GM23338 (cell line): ENCODE measurements at regions not wholly inside any gene's neighbourhood (a gene's known extent, or its start where the extent isn't known, plus 50 kb on each side); places are given as distances from the start of the nearest gene placed in this dataset.

ENCODE experiments used
- EZH2 ChIP-seq: fragments of 200-600 bp; sonication (generic); IDR thresholded peaks from one replicate; pipeline ENCODE4 v1.8.0; 2017; ENCODE audit warnings: antibody characterized with exemption, mild to moderate bottlenecking, low read depth; ENCODE audit not compliant: unreplicated experiment
- TF ChIP-seq, protein P1 (sequence below), 2 experiments: fragments of 200-600 bp in 1 of 2; sonication (generic) in 1 of 2; conservative IDR thresholded peaks; 2 replicates each; pipeline versions ENCODE4 v1.5.1 to v1.6.1; 2016 to 2017; ENCODE audit warnings: antibody characterized with exemption in 2 of 2, low read depth in 2 of 2, mild to moderate bottlenecking in 2 of 2, moderate library complexity in 1 of 2

DNA sequence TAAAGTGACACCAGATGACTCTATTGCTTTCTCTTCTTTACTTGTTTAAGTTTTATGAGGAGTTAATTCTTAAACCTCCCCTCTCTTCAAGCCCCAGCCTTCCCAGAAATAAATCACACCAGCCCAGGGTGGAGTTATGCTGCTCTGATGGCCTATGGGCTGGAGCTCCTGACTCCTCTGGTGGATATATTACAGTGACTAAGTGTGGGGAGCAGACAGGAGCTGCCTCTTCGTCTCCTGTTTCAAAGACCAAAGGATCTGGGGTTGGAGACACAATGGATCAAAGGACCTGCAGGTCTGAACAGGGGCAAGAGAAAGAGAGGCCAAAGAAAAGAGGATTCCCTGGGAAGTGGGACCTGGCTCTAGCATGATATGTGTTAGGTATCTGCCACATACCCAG is 312.0 kb upstream of the MSX2 start:
- TF ChIP-seq, protein P1, sequence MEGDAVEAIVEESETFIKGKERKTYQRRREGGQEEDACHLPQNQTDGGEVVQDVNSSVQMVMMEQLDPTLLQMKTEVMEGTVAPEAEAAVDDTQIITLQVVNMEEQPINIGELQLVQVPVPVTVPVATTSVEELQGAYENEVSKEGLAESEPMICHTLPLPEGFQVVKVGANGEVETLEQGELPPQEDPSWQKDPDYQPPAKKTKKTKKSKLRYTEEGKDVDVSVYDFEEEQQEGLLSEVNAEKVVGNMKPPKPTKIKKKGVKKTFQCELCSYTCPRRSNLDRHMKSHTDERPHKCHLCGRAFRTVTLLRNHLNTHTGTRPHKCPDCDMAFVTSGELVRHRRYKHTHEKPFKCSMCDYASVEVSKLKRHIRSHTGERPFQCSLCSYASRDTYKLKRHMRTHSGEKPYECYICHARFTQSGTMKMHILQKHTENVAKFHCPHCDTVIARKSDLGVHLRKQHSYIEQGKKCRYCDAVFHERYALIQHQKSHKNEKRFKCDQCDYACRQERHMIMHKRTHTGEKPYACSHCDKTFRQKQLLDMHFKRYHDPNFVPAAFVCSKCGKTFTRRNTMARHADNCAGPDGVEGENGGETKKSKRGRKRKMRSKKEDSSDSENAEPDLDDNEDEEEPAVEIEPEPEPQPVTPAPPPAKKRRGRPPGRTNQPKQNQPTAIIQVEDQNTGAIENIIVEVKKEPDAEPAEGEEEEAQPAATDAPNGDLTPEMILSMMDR (conservative IDR thresholded peaks at IDR 0.05; ENCODE audit: low read depth in 2 of 2): no peak
- TF ChIP-seq EZH2: no peak
